D721Med (cell line): ENCODE measurements at regions not wholly inside any gene's neighbourhood (a gene's known extent, or its start where the extent isn't known, plus 50 kb on each side); places are given as distances from the start of the nearest gene placed in this dataset.

Experiments used
- DNase-seq: peaks from one replicate; pipeline ENCODE4 v3.0.0; 2011; ENCODE audit warnings: low spot score; ENCODE audit not compliant: insufficient read length
- FAIRE-seq: peaks from 2 replicates; lab custom pipeline; 2011; peaks lifted over from hg19 to GRCh38; lab: Jason Lieb, UNC
- TF ChIP-seq, protein P1 (sequence below): IDR thresholded peaks from 2 replicates; pipeline ENCODE4 v1.5.1; 2012; ENCODE audit warnings: mild to moderate bottlenecking, control low read depth; ENCODE audit not compliant: insufficient read depth; ENCODE audit errors: missing control alignments

DNA sequence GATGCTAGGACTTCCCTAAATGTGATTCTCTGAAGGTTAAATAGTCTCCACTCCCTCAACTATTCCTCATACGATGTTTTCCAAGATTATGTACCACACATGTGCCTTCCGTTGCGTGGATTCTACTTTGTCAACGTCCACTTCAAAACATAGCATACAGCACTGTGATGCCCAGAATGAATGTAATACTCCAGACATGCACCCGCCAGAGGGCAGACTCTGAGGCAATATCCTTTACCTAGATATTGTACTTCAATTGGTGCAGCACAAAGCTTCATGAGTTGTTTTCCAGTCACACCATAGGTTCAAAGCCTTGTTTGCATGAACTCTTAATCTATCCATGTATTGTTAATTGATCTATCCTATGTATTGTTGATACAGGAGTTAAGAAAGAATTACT lies 201.0 kb upstream of the NABP1 start:
- FAIRE-seq (no peak), DNase-seq (no peak)
- TF ChIP-seq, protein P1, sequence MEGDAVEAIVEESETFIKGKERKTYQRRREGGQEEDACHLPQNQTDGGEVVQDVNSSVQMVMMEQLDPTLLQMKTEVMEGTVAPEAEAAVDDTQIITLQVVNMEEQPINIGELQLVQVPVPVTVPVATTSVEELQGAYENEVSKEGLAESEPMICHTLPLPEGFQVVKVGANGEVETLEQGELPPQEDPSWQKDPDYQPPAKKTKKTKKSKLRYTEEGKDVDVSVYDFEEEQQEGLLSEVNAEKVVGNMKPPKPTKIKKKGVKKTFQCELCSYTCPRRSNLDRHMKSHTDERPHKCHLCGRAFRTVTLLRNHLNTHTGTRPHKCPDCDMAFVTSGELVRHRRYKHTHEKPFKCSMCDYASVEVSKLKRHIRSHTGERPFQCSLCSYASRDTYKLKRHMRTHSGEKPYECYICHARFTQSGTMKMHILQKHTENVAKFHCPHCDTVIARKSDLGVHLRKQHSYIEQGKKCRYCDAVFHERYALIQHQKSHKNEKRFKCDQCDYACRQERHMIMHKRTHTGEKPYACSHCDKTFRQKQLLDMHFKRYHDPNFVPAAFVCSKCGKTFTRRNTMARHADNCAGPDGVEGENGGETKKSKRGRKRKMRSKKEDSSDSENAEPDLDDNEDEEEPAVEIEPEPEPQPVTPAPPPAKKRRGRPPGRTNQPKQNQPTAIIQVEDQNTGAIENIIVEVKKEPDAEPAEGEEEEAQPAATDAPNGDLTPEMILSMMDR = no peak

DNA sequence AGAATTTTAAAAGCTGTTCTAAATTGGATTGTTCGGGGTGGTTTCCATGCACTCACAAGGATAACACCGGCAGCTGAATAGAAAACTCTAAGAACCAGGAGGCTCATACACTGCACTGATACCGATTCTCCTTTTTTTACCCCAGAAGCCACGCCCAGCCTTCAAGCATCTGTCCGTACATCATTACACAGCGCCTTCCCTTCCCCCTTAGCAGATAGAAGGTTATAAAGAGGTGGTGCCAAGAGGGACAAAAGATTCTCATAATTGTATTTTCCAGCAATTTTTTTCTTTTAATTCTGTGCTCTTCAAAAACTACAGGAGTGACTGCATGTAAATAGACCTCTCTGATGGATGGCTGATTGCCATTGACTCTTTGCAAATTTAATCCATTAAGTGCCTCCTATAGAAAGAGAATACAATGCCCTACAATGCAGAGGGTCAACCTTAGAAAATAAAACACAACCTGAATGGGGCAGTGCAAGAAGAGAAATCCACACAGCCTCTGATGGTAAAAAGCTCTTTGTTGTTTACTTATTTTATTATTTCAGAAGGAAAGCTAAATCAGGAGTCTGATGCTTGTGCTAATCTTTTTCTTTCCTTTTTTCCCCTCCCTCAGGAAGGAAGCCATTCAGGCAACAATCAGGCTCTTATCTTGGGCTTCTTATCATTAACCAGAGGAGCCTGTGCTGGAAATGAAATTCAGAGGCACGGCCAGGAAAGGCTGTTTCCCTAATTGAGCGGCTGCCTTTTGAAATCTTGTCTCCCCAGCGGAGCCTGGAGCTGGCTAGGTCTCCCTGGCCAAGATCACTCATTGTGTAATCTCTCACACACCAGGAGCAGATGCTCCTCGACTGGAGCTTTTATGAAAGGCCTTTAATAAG lies 198.9 kb upstream of the NABP1 start:
- DNase-seq = no peak

DNA sequence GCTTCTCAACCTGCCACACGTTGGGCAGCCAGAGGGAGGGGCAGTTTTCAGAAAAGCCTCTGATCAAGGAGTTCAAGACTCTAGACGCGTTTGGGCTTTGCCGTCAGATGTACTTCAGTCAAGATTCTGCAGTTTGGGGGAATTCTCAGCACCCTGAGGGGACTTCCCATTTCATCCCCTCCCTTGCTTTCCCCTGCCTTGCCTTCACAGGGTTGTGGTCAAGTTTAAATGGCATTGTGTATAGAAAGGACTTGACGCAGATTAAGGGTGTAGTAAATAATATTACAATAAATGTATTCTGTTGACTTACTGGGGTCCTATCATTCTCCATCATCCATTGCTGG lies 198.3 kb upstream of the NABP1 start:
- TF ChIP-seq, protein P1 = no peak
- FAIRE-seq (no peak), DNase-seq (no peak)

More for the DNA sequence above, 198.9 kb upstream of the NABP1 start:
- TF ChIP-seq, protein P1 = no peak
- no peak for FAIRE-seq

DNA sequence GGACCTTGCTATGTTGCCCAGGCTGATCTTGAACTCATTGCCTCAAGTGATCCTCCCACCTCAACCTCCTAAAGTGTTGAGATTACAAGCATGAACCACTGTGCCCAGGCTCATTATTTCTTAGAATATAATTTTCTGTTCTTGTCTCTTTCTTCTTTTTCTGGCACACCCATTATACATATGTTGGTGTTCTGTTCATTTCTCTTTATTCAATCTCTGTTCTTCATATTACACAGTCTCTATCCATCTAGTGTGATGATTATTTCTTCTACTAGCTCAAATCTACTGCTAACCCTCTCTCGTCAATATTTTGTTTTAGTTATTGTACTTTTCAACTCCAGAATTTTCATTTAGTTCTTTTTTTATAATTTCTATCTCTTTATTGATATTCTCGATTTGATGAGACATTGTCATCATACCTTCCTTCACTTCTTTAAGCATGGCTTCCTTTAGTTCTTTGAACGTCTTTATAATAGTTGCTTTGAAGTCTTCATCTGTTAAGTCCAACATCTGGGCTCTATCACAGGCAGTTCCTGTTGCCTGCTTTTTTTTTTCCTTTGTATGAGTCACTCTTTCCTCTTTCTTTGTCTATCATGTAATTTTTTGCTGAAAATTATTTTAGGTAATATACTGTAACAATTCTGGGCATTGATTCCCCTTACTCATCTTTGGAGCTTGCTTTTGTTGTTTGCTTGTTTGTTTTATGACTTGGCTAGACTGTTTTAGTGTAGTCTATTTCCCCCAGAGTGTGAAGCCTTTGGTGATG lies 196.4 kb upstream of the NABP1 start:
- no peak for DNase-seq
- FAIRE-seq = no peak
- TF ChIP-seq, protein P1 = no peak

DNA sequence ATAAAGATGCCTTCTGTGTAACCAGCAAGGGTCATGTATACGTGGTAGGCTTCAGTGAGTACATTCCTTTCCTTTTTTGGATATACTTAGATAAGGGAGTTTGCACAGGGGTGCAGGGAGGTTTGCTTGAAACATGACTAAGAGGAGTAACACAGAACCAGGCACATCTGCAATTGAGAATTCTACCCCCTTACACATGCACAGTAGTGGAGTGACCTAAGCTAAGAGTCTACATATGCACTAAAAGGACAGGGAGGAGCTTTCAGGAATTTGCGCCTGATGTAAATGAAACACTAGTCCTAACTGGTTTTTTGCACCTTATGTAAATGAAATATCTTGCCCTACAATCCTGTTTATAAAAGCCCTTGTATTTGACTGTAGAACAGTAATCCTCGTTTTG lies 194.8 kb upstream of the NABP1 start:
- no peak for FAIRE-seq
- TF ChIP-seq, protein P1 = no peak
- no peak for DNase-seq

DNA sequence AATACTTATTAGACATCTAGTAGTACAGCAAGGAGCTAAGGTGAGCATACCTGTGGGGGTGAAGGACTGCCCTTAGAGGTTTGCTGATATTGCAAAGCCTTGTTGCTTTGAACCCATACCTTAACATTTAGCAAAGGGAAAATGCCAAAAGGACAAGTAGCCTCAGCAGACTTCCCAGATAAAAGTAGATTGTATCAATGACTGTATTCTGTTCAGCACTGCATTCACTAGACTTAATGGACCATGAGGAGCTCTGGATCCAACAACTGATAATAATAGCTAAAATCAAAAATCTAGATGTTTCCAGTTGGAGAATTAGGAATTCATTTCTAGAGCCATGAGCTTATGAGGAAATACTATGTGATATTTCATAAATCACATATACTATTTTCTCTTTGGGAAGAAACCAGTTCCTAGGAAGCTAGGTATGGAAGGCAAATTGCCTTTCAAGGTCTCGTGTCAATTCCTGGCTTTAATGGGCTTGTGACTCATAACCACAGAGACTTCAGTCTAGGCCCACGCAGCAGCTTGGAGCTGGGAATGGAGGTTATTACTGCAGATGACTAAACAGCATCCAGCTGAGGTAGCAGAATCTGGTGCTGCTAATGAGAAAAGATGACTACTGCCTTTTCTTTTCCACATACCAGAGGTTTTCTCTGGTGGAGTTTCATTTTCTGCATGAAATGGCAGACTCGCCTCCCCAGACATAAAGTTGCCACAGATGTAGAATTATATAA lies 191.2 kb upstream of the NABP1 start:
- FAIRE-seq = no peak
- TF ChIP-seq, protein P1 = no peak
- DNase-seq = no peak
